GM12878 (cell line): ENCODE measurements at regions not wholly inside any gene's neighbourhood (a gene's known extent, or its start where the extent isn't known, plus 50 kb on each side); places are given as distances from the start of the nearest gene placed in this dataset.

Source experiments
- CHD2 ChIP-seq: IDR thresholded peaks from 2 replicates; pipeline ENCODE4 v1.6.1; 2011; ENCODE audit warnings: low read depth, low read length, improper control_type of control experiment, borderline replicate concordance
- JUND ChIP-seq: IDR thresholded peaks from 2 replicates; pipeline ENCODE4 v1.6.1; 2012; ENCODE audit warnings: low read depth, mild to moderate bottlenecking, low read length, improper control_type of control experiment, moderate library complexity
- NBN ChIP-seq: fragments of 450-650 bp; IDR thresholded peaks from 2 replicates; pipeline ENCODE4 v1.6.1; 2016
- RAD21 ChIP-seq: IDR thresholded peaks from 2 replicates; pipeline ENCODE4 v1.6.1; 2011; ENCODE audit warnings: mild to moderate bottlenecking, low read depth, low read length, moderate library complexity; ENCODE audit not compliant: insufficient read depth
- RFX5 ChIP-seq: IDR thresholded peaks from 2 replicates; pipeline ENCODE4 v1.6.1; 2011; ENCODE audit warnings: low read depth, low read length, improper control_type of control experiment
- SIX5 ChIP-seq: IDR thresholded peaks from 2 replicates; pipeline ENCODE4 v1.6.1; 2011; ENCODE audit warnings: mild to moderate bottlenecking, low read depth, low read length, moderate library complexity; ENCODE audit not compliant: severe bottlenecking
- SMAD1 ChIP-seq: fragments of 450-650 bp; IDR thresholded peaks from 2 replicates; pipeline ENCODE4 v1.6.1; 2018; ENCODE audit warnings: mild to moderate bottlenecking, low read depth; ENCODE audit not compliant: partially characterized antibody
- SRF ChIP-seq, 2 experiments: IDR thresholded peaks; 2 replicates each; pipeline ENCODE4 v1.6.1; 2011; ENCODE audit warnings: low read depth in 2 of 2, low read length in 2 of 2, mild to moderate bottlenecking in 1 of 2, moderate library complexity in 1 of 2
- ZZZ3 ChIP-seq: IDR thresholded peaks from 2 replicates; pipeline ENCODE4 v1.6.1; 2011; ENCODE audit warnings: low read depth; ENCODE audit not compliant: control insufficient read depth, insufficient read length
- TF ChIP-seq, protein P1 (sequence below), 3 experiments: IDR thresholded peaks in 2 of 3; conservative IDR thresholded peaks in 1 of 3; 2 replicates each; pipeline ENCODE4 v1.5.1; 2011; ENCODE audit warnings: low read depth in 3 of 3, low read length in 3 of 3, mild to moderate bottlenecking in 3 of 3, control low read depth in 2 of 3, moderate library complexity in 2 of 3, inconsistent platforms in 1 of 3, mixed read lengths in 1 of 3; ENCODE audit not compliant: control insufficient read depth in 2 of 3, insufficient read depth in 1 of 3; ENCODE audit errors: extremely low read depth in 1 of 3
- TF ChIP-seq, protein P2 (sequence below): fragments of 450-650 bp; formaldehyde crosslinking; IDR thresholded peaks from 2 replicates; pipeline ENCODE4 v1.4.0; 2020; ENCODE audit warnings: mild to moderate bottlenecking, moderate library complexity

DNA sequence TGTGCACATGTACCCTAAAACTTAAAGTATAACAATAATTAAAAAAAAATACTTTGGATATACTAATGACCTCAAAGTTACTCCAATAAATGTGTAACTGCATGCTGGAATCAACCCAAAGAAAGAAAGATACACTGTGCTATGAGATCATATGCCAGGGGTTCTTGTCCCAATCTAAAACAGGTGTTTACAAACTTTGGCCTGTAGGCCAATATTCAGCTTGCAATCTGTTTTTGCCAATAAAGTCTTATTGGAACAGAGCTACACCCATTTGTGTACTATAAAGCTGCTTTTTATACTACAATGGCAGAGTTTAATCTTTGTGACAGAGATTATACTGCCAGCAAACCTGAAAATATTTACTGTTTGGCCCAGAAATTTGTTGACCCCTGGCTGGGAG, 138.8 kb upstream of the AFF2 start:
- no peak for TF ChIP-seq NBN
- no peak for TF ChIP-seq SIX5
- TF ChIP-seq RFX5 = no peak
- TF ChIP-seq SRF (IDR thresholded peaks at IDR 0.05; ENCODE audit: low read depth in 2 of 2, low read length in 2 of 2) = no peak
- TF ChIP-seq, protein P1, sequence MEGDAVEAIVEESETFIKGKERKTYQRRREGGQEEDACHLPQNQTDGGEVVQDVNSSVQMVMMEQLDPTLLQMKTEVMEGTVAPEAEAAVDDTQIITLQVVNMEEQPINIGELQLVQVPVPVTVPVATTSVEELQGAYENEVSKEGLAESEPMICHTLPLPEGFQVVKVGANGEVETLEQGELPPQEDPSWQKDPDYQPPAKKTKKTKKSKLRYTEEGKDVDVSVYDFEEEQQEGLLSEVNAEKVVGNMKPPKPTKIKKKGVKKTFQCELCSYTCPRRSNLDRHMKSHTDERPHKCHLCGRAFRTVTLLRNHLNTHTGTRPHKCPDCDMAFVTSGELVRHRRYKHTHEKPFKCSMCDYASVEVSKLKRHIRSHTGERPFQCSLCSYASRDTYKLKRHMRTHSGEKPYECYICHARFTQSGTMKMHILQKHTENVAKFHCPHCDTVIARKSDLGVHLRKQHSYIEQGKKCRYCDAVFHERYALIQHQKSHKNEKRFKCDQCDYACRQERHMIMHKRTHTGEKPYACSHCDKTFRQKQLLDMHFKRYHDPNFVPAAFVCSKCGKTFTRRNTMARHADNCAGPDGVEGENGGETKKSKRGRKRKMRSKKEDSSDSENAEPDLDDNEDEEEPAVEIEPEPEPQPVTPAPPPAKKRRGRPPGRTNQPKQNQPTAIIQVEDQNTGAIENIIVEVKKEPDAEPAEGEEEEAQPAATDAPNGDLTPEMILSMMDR (IDR thresholded peaks at IDR 0.05 in 2 of 3, conservative IDR thresholded peaks at IDR 0.05 in 1 of 3; ENCODE audit: control insufficient read depth in 2 of 3, extremely low read depth in 1 of 3, insufficient read depth in 1 of 3, low read depth in 3 of 3, low read length in 3 of 3) = no peak
- TF ChIP-seq JUND = no peak
- TF ChIP-seq SMAD1 = no peak
- TF ChIP-seq, protein P2, sequence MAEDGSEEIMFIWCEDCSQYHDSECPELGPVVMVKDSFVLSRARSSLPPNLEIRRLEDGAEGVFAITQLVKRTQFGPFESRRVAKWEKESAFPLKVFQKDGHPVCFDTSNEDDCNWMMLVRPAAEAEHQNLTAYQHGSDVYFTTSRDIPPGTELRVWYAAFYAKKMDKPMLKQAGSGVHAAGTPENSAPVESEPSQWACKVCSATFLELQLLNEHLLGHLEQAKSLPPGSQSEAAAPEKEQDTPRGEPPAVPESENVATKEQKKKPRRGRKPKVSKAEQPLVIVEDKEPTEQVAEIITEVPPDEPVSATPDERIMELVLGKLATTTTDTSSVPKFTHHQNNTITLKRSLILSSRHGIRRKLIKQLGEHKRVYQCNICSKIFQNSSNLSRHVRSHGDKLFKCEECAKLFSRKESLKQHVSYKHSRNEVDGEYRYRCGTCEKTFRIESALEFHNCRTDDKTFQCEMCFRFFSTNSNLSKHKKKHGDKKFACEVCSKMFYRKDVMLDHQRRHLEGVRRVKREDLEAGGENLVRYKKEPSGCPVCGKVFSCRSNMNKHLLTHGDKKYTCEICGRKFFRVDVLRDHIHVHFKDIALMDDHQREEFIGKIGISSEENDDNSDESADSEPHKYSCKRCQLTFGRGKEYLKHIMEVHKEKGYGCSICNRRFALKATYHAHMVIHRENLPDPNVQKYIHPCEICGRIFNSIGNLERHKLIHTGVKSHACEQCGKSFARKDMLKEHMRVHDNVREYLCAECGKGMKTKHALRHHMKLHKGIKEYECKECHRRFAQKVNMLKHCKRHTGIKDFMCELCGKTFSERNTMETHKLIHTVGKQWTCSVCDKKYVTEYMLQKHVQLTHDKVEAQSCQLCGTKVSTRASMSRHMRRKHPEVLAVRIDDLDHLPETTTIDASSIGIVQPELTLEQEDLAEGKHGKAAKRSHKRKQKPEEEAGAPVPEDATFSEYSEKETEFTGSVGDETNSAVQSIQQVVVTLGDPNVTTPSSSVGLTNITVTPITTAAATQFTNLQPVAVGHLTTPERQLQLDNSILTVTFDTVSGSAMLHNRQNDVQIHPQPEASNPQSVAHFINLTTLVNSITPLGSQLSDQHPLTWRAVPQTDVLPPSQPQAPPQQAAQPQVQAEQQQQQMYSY (CRISPR knock-in tag) = no peak
- no peak for TF ChIP-seq CHD2
- TF ChIP-seq ZZZ3 = no peak
- TF ChIP-seq RAD21 = no peak
